HL-60 (cell line): ENCODE measurements at regions not wholly inside any gene's neighbourhood (a gene's known extent, or its start where the extent isn't known, plus 50 kb on each side); places are given as distances from the start of the nearest gene placed in this dataset.

Source experiments
- DNase-seq, 2 experiments: peaks; one replicate each; pipeline ENCODE4 v3.0.0-alpha.2; 2010 to 2020; ENCODE audit warnings: low read depth in 1 of 2, low spot score in 1 of 2
- H3K27ac ChIP-seq: fragments of 250-450 bp; sonication (Bioruptor Pico); replicated peaks from 2 replicates; pipeline ENCODE4 v1.5.1; 2020; ENCODE audit warnings: mild to moderate bottlenecking, moderate library complexity
- H3K27me3 ChIP-seq: fragments of 250-450 bp; sonication (Bioruptor Pico); 2 replicates; pipeline ENCODE4 v1.5.1; 2021; ENCODE audit warnings: mild to moderate bottlenecking, moderate library complexity; ENCODE audit not compliant: insufficient read depth, poor library complexity, severe bottlenecking
- H3K4me3 ChIP-seq: replicated peaks from 2 replicates; pipeline ENCODE4 v1.5.1; 2011; ENCODE audit warnings: mild to moderate bottlenecking, control low read depth, low read length; ENCODE audit not compliant: insufficient read depth
- GABPA ChIP-seq: IDR thresholded peaks from 2 replicates; pipeline ENCODE4 v1.6.1; 2012; ENCODE audit warnings: low read depth
- POLR2AphosphoS5 ChIP-seq: IDR thresholded peaks from 2 replicates; pipeline ENCODE4 v1.6.1; 2012; ENCODE audit warnings: low read depth
- REST ChIP-seq: IDR thresholded peaks from 2 replicates; pipeline ENCODE4 v1.6.1; 2012; ENCODE audit warnings: low read depth; ENCODE audit not compliant: insufficient replicate concordance
- SPI1 ChIP-seq: IDR thresholded peaks from 2 replicates; pipeline ENCODE4 v1.6.1; 2012; ENCODE audit warnings: low read depth, mild to moderate bottlenecking, borderline replicate concordance
- TF ChIP-seq, protein P1 (sequence below): IDR thresholded peaks from one replicate; pipeline ENCODE4 v1.5.1; 2011; ENCODE audit warnings: low read length, control low read depth, inconsistent platforms; ENCODE audit not compliant: insufficient read depth

GRCh38 chr9:106077731-106078130 lies 383.4 kb downstream of the TMEM38B start:
- no peak overlapping the region for H3K27ac ChIP-seq

GRCh38 chr9:106082621-106083020 lies 388.3 kb downstream of the TMEM38B start:
- no peak for TF ChIP-seq POLR2AphosphoS5
- TF ChIP-seq GABPA: no peak
- TF ChIP-seq, protein P1, sequence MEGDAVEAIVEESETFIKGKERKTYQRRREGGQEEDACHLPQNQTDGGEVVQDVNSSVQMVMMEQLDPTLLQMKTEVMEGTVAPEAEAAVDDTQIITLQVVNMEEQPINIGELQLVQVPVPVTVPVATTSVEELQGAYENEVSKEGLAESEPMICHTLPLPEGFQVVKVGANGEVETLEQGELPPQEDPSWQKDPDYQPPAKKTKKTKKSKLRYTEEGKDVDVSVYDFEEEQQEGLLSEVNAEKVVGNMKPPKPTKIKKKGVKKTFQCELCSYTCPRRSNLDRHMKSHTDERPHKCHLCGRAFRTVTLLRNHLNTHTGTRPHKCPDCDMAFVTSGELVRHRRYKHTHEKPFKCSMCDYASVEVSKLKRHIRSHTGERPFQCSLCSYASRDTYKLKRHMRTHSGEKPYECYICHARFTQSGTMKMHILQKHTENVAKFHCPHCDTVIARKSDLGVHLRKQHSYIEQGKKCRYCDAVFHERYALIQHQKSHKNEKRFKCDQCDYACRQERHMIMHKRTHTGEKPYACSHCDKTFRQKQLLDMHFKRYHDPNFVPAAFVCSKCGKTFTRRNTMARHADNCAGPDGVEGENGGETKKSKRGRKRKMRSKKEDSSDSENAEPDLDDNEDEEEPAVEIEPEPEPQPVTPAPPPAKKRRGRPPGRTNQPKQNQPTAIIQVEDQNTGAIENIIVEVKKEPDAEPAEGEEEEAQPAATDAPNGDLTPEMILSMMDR: no peak
- no peak for TF ChIP-seq REST
- TF ChIP-seq SPI1: no peak
- DNase-seq: no peak
- Histone ChIP-seq H3K27me3 (no peaks in the 10 kb centered on the region), H3K27ac (no peak overlapping the region), H3K4me3 (no peak overlapping the region)

More at GRCh38 chr9:106077731-106078130, 383.4 kb downstream of the TMEM38B start:
- no peak for DNase-seq
- no peak overlapping the region for H3K4me3 ChIP-seq
- TF ChIP-seq POLR2AphosphoS5: no peak
- TF ChIP-seq REST: no peak
- TF ChIP-seq GABPA: no peak
- TF ChIP-seq, protein P1: no peak
- no peak for TF ChIP-seq SPI1
- no peaks in the 10 kb centered on the region for H3K27me3 ChIP-seq

DNA sequence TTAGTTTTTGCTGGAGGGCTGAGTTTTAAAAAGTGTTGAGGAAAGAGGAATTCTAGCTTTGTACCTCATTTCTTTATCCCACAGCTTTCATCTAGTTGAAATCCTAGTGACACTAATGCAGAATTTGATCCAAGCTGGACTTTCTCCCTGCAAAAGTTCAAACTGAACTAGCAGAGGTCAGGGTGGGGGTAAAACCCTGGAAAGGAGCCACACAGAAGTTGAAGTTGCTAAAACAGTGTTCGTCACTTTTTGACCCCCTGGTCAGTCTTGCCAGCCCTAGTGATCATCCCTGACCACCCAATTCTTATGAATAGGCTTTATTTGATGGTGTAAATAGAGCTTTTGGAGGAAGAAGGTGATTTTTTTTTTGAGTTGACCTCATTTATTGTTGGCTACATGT lies 390.4 kb downstream of the TMEM38B start:
- H3K4me3 ChIP-seq: no peak overlapping the region
- TF ChIP-seq POLR2AphosphoS5 (no peak), SPI1 (no peak)
- no peaks in the 10 kb centered on the region for H3K27me3 ChIP-seq
- no peak overlapping the region for H3K27ac ChIP-seq
- no peak for DNase-seq

GRCh38 chr9:106085479-106085878 lies 391.1 kb downstream of the TMEM38B start:
- no peak for TF ChIP-seq REST
- TF ChIP-seq SPI1: no peak
- TF ChIP-seq POLR2AphosphoS5: no peak
- TF ChIP-seq, protein P1: no peak
- no peak for TF ChIP-seq GABPA
- DNase-seq: no peak
- H3K4me3 ChIP-seq: no peak overlapping the region
- no peak overlapping the region for H3K27ac ChIP-seq
- H3K27me3 ChIP-seq: no peaks in the 10 kb centered on the region
